ENCODE measurements at regions not wholly inside any gene's neighbourhood (a gene's known extent, or its start where the extent isn't known, plus 50 kb on each side); places are given as distances from the start of the nearest gene placed in this dataset.

DNA sequence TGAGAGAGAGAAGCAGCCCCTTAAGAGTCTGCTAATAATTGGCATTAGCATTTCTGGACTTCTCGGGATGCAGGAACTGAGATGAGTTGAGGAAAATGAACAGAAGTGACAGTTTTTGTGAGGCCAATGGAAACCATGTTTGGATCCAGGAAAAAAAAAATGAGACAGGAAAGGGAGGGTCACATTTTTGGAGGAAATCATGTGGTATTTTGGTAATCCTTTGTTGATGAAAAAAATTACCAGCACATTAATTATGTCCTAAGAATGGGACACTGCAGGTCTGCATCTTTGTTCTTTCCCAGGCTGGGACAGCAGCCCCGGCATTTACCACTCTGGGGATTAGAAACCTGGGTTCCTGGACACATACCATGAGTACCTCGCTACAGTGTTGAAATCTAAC lies 109.9 kb upstream of the ZFHX3 start:
- no peak overlapping the region for H3K4me2 ChIP-seq (ENCODE audit: insufficient read depth, low read length)
- no peak overlapping the region for H2AFZ ChIP-seq (ENCODE audit: low read length)

DNA sequence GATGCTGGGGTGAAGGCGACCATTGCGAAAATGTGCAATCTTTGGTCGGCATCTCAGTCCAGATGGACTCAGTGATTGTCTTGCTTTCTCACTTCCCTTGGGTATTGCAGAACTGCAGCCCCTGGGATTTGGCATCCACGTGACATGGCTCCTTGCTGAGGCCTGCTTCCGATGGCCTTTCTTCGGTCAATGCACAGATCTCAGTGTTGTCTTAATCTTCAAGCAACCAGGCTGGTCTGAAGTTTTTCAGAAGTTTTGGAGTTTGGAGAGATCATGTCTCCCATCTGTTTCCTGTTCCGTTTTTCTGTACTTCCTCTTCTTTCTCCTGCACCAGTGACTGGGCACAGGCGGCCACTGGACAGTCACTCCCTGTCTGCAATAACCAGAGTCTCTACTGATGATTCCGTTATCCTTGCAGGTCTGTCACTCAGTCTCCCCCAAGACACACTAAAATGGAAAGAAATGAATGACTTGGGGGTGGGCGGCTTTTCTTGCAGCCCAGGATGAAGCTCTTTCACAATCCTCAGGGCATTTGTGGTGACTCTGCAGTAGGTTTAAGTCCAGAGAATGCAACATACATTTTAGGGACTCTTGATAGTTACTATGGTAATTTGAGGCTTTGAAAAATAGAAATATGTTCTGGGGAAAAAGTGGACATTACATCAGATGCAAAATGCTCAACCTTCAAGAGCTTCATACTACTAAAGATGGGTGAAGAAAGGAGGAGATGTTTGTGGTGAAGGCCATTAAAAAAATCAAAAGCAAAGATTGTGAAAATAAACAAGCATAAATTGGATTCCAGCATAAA lies 106.3 kb upstream of the ZFHX3 start:
- Histone ChIP-seq H3K4me3 (ENCODE audit: insufficient read depth, low read length) (no peak overlapping the region), H3K79me2 (ENCODE audit: insufficient read depth, low read length) (no peaks in the 10 kb centered on the region), H3K4me2 (ENCODE audit: insufficient read depth, low read length) (no peak overlapping the region), H3K27me3 (ENCODE audit: insufficient read depth, low read length) (no peaks in the 10 kb centered on the region), H3K4me1 (ENCODE audit: insufficient read depth, low read length) (no peaks in the 10 kb centered on the region), H3K27ac (ENCODE audit: low read depth, low read length) (no peak overlapping the region), H4K20me1 (ENCODE audit: insufficient read depth, low read length) (no peaks in the 10 kb centered on the region), H3K36me3 (ENCODE audit: insufficient read depth, low read length) (no peaks in the 10 kb centered on the region), H3K9me3 (ENCODE audit: low read depth, low read length) (no peaks in the 10 kb centered on the region), H2AFZ (ENCODE audit: low read length) (no peak overlapping the region)
- TF ChIP-seq, protein P1, sequence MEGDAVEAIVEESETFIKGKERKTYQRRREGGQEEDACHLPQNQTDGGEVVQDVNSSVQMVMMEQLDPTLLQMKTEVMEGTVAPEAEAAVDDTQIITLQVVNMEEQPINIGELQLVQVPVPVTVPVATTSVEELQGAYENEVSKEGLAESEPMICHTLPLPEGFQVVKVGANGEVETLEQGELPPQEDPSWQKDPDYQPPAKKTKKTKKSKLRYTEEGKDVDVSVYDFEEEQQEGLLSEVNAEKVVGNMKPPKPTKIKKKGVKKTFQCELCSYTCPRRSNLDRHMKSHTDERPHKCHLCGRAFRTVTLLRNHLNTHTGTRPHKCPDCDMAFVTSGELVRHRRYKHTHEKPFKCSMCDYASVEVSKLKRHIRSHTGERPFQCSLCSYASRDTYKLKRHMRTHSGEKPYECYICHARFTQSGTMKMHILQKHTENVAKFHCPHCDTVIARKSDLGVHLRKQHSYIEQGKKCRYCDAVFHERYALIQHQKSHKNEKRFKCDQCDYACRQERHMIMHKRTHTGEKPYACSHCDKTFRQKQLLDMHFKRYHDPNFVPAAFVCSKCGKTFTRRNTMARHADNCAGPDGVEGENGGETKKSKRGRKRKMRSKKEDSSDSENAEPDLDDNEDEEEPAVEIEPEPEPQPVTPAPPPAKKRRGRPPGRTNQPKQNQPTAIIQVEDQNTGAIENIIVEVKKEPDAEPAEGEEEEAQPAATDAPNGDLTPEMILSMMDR (IDR thresholded peaks at IDR 0.05; ENCODE audit: extremely low read depth, low read depth, low read length): no peak
- no peak for DNase-seq (ENCODE audit: insufficient read length, low spot score, missing footprints)

More for the DNA sequence above, 109.9 kb upstream of the ZFHX3 start:
- Histone ChIP-seq H3K27ac (ENCODE audit: low read depth, low read length) (no peak overlapping the region), H4K20me1 (ENCODE audit: insufficient read depth, low read length) (no peaks in the 10 kb centered on the region), H3K79me2 (ENCODE audit: insufficient read depth, low read length) (no peaks in the 10 kb centered on the region), H3K27me3 (ENCODE audit: insufficient read depth, low read length) (no peaks in the 10 kb centered on the region), H3K36me3 (ENCODE audit: insufficient read depth, low read length) (no peaks in the 10 kb centered on the region), H3K4me1 (ENCODE audit: insufficient read depth, low read length) (no peaks in the 10 kb centered on the region), H3K4me3 (ENCODE audit: insufficient read depth, low read length) (no peak overlapping the region), H3K9me3 (ENCODE audit: low read depth, low read length) (no peaks in the 10 kb centered on the region)
- TF ChIP-seq, protein P1 (IDR thresholded peaks at IDR 0.05; ENCODE audit: extremely low read depth, low read depth, low read length): no peak
- no peak for DNase-seq (ENCODE audit: insufficient read length, low spot score, missing footprints)

DNA sequence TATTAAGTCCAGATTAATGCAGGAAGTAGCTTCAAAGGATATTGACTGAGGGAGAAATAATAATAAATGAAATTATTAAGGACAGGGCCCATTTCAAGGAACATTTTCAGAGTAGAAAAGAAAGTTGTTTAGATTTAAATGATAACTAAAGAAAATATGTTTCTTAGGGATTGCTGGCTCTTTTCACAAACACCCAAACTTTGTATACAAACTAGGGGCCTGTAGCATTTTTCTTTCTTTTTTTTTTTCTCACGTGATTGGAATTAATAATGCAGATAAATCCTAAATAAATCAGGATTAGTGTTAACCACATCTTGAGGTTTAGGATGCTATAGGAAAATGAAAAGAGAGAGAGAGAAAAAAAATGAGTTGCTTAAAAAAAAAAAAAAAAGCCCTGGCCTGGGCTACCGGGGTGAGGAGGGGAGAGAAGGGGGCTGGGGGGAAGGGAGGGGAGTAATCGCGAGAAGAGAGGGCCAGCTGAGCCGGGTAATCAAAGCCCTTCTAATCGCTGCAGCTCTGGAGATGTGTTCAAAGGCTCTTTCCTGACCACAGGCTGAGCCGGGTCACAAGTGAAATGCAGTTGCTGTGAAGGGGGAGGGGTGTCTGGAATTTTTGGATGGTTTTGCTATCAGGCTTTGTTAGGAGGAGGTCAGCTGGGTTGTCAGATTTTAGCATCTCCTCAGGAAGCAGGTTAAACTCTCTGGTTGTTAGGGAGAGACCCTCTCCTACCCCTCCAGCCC lies 104.6 kb upstream of the ZFHX3 start:
- Histone ChIP-seq H3K27ac (ENCODE audit: low read depth, low read length) (no peak overlapping the region), H4K20me1 (ENCODE audit: insufficient read depth, low read length) (no peaks in the 10 kb centered on the region), H3K27me3 (ENCODE audit: insufficient read depth, low read length) (no peaks in the 10 kb centered on the region), H3K4me3 (ENCODE audit: insufficient read depth, low read length) (no peak overlapping the region), H3K36me3 (ENCODE audit: insufficient read depth, low read length) (no peaks in the 10 kb centered on the region), H3K4me1 (ENCODE audit: insufficient read depth, low read length) (no peaks in the 10 kb centered on the region), H3K4me2 (ENCODE audit: insufficient read depth, low read length) (no peak overlapping the region), H3K9me3 (ENCODE audit: low read depth, low read length) (no peaks in the 10 kb centered on the region), H3K79me2 (ENCODE audit: insufficient read depth, low read length) (no peaks in the 10 kb centered on the region), H2AFZ (ENCODE audit: low read length) (no peak overlapping the region)
- DNase-seq (ENCODE audit: insufficient read length, low spot score, missing footprints): no peak
- TF ChIP-seq, protein P1 (IDR thresholded peaks at IDR 0.05; ENCODE audit: extremely low read depth, low read depth, low read length): no peak

DNA sequence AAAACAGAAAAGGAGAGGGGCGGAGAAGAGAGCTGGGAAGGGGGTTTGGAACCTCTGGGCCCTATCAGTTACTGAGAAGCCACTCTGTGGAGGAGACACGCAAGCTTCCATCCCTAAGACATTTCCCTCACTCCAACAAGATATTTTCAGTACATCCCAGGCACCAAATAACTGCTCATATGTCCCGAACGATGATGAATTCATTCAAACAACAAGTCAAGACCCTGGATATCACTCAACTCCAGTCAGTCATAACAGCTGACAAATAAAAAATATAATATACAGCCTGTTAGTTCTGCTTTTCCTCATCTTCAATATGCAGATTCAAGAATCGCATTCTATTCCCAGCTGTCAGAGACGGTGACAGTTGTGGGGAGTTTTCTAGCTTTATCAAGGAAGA lies 104.0 kb upstream of the ZFHX3 start:
- H3K4me2 ChIP-seq (ENCODE audit: insufficient read depth, low read length): no peak overlapping the region
- no peaks in the 10 kb centered on the region for H4K20me1 ChIP-seq (ENCODE audit: insufficient read depth, low read length)
- H3K27ac ChIP-seq (ENCODE audit: low read depth, low read length): no peak overlapping the region
- H2AFZ ChIP-seq (ENCODE audit: low read length): no peak overlapping the region
- no peak for DNase-seq (ENCODE audit: insufficient read length, low spot score, missing footprints)
- H3K4me1 ChIP-seq (ENCODE audit: insufficient read depth, low read length): no peaks in the 10 kb centered on the region
- no peaks in the 10 kb centered on the region for H3K36me3 ChIP-seq (ENCODE audit: insufficient read depth, low read length)
- H3K9me3 ChIP-seq (ENCODE audit: low read depth, low read length): no peaks in the 10 kb centered on the region
- no peaks in the 10 kb centered on the region for H3K27me3 ChIP-seq (ENCODE audit: insufficient read depth, low read length)
- no peaks in the 10 kb centered on the region for H3K79me2 ChIP-seq (ENCODE audit: insufficient read depth, low read length)
- no peak overlapping the region for H3K4me3 ChIP-seq (ENCODE audit: insufficient read depth, low read length)
- TF ChIP-seq, protein P1 (IDR thresholded peaks at IDR 0.05; ENCODE audit: extremely low read depth, low read depth, low read length): no peak
